ENCODE measurements at regions not wholly inside any gene's neighbourhood (a gene's known extent, or its start where the extent isn't known, plus 50 kb on each side); places are given as distances from the start of the nearest gene placed in this dataset.

- no peak for TF ChIP-seq CTCF (IDR thresholded peaks at IDR 0.05)
- no peak for TF ChIP-seq IRF3 (IDR thresholded peaks at IDR 0.05; ENCODE audit: low read depth, low read length)
These were observed 244.6 kb upstream of the ANO3 start for GRCh38 chr11:26087120-26087935.

Measured in SK-N-SH (cell line).